ENCODE measurements at regions not wholly inside any gene's neighbourhood (a gene's known extent, or its start where the extent isn't known, plus 50 kb on each side); places are given as distances from the start of the nearest gene placed in this dataset.

DNA sequence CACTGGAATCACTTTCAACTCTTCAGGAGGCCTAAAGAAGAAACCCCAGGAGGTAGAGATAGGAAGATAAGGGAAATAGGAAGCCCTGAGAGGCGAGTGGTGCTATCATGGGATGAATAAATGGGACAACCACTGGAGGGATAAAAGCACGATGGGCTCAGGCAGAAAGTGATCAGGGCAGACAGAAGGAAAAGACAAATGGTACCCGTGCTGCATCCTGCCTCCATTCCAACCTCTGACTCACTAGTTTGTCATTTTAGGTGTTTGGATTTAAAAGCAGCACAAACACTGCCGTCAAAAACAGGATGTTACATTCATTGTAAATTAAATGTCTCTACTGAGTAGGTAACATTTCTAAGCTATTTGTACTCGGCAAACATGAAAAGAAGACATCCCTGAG lies 314.3 kb upstream of the HTR2A start:
- H3K36me3 ChIP-seq (ENCODE audit: low read depth, missing control alignments) = no peaks in the 10 kb centered on the region
- 39 to 49% methylated on average over 5 of the region's 5 CpGs for WGBS, 2 donors
- H3K4me1 ChIP-seq = no peaks in the 10 kb centered on the region
- no peaks in the 10 kb centered on the region for H3K27me3 ChIP-seq
- H3K4me3 ChIP-seq = no peak overlapping the region
- DNase-seq = no peak
- H3K27ac ChIP-seq = no peak overlapping the region
- H3K9me3 ChIP-seq = no peaks in the 10 kb centered on the region
- TF ChIP-seq, protein P1, sequence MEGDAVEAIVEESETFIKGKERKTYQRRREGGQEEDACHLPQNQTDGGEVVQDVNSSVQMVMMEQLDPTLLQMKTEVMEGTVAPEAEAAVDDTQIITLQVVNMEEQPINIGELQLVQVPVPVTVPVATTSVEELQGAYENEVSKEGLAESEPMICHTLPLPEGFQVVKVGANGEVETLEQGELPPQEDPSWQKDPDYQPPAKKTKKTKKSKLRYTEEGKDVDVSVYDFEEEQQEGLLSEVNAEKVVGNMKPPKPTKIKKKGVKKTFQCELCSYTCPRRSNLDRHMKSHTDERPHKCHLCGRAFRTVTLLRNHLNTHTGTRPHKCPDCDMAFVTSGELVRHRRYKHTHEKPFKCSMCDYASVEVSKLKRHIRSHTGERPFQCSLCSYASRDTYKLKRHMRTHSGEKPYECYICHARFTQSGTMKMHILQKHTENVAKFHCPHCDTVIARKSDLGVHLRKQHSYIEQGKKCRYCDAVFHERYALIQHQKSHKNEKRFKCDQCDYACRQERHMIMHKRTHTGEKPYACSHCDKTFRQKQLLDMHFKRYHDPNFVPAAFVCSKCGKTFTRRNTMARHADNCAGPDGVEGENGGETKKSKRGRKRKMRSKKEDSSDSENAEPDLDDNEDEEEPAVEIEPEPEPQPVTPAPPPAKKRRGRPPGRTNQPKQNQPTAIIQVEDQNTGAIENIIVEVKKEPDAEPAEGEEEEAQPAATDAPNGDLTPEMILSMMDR (IDR thresholded peaks at IDR 0.05) = no peak
- no peak for TF ChIP-seq POLR2A (IDR thresholded peaks at IDR 0.05)
- intact Hi-C loops (cut with DNase I; ENCODE audit: low total_unique reads) = no loop called here

DNA sequence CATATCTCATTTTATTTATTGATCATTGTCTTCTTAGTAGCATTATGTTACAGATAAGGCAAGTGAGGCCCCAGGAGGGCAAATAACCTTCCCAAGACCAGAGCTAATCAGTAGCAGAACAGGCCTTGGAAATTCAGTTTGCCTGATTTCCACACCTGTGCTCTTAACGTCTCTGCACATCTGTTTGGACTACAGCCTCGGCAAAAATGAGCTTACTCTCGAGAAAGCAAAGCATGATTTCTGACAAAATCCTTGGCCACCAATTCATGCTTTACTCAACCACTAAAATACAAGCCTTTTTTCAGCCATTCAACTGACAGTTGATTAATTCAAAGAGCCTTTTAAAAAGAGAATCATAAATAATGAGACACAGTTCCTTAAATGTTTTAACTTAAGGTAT lies 309.3 kb upstream of the HTR2A start:
- no peaks in the 10 kb centered on the region for H3K9me3 ChIP-seq
- no peaks in the 10 kb centered on the region for H3K36me3 ChIP-seq (ENCODE audit: low read depth, missing control alignments)
- H3K4me1 ChIP-seq = no peaks in the 10 kb centered on the region
- TF ChIP-seq POLR2A (IDR thresholded peaks at IDR 0.05) = no peak
- TF ChIP-seq, protein P1 (IDR thresholded peaks at IDR 0.05) = no peak
- no peaks in the 10 kb centered on the region for H3K27me3 ChIP-seq
- H3K4me3 ChIP-seq = no peak overlapping the region
- H3K27ac ChIP-seq = no peak overlapping the region
- DNase-seq = no peak
- WGBS, 2 donors = 49 to 59% methylated on average over 3 of the region's 3 CpGs
- intact Hi-C loops (cut with DNase I; ENCODE audit: low total_unique reads) = no loop called here

DNA sequence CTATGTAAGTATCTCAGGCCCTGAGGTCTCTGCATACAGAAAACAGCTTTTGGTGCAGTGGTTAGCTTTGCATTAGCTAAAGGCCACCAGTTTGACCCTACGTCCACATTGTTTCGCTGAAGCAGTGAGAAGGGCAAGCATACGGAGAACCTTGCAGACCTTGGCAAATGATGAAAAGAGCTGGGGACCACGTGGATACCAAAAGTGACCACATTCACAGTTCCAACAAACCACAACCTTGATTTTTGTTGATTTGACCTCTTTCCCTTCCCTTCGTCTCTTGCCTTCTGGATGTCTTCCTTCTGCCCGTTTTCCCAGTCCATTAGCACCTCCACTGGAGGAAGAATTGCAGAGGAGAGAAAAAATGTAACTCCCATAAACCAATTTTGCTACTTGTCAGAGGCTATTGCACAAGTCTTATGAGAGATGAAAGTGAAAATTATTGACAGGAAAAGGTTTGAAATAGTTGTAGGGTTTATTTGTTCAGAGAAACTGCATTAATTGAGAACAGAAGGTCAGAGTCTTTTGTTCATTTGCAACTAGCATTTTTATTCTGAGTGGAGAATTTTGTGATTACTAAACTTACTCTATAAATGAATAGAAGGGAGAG lies 293.9 kb upstream of the HTR2A start:
- DNase-seq = no peak
- no peaks in the 10 kb centered on the region for H3K27me3 ChIP-seq
- 72 to 78% methylated on average over 6 of the region's 6 CpGs for WGBS, 2 donors
- TF ChIP-seq POLR2A (IDR thresholded peaks at IDR 0.05) = no peak
- TF ChIP-seq, protein P1 (IDR thresholded peaks at IDR 0.05) = no peak
- no peaks in the 10 kb centered on the region for H3K4me1 ChIP-seq
- H3K27ac ChIP-seq = no peak overlapping the region
- intact Hi-C loops (cut with DNase I; ENCODE audit: low total_unique reads) = no loop called here
- no peaks in the 10 kb centered on the region for H3K9me3 ChIP-seq
- H3K4me3 ChIP-seq = no peak overlapping the region
- H3K36me3 ChIP-seq (ENCODE audit: low read depth, missing control alignments) = no peaks in the 10 kb centered on the region

DNA sequence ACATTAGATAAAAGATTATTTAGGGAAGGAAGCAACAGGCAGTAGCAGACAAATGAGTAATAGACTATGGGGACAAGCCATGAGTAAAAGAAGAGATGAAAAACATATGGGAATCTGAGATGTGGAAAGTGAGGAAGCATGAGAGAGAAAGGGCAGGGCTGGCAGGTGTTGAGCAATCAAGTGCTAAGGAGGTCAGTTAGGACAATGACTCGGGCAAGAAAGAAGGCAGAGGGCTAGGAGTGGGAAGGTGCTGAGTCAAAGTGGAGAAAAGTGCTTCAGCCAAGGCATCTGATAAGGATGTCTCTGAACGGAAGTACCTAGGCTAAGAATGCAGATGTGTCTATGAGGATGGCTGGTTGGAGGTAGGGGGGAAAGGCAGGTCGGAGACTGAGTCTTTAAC lies 291.9 kb upstream of the HTR2A start:
- intact Hi-C loops (cut with DNase I; ENCODE audit: low total_unique reads) = no loop called here
- Histone ChIP-seq H3K4me1 (no peaks in the 10 kb centered on the region), H3K36me3 (ENCODE audit: low read depth, missing control alignments) (no peaks in the 10 kb centered on the region), H3K4me3 (no peak overlapping the region), H3K9me3 (no peaks in the 10 kb centered on the region), H3K27ac (no peak overlapping the region), H3K27me3 (no peaks in the 10 kb centered on the region)
- DNase-seq = no peak
- TF ChIP-seq, protein P1 (IDR thresholded peaks at IDR 0.05) = no peak
- no peak for TF ChIP-seq POLR2A (IDR thresholded peaks at IDR 0.05)
- WGBS, 2 donors = 85 to 87% methylated on average over 3 of the region's 3 CpGs

DNA sequence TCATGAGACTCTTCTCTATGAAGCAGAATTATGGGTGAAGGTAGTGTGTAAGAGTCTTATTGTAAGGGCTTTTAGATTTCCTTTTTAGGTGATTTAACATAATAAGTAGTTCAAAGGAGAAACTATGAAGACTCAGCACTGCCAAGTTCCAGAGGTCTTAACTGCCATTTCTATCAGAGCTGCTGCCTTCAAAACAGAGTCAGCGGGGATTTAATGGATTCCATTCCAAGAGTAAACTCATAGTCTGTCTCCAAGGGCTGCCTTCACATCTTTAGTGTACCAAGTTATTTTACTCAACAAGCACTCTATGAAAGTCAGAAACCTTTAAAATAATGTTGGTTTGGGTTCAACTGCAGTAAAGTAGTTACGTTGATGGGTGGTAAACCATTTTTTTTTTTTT lies 289.6 kb upstream of the HTR2A start:
- TF ChIP-seq POLR2A (IDR thresholded peaks at IDR 0.05) = no peak
- TF ChIP-seq, protein P1 (IDR thresholded peaks at IDR 0.05) = no peak
- intact Hi-C loops (cut with DNase I; ENCODE audit: low total_unique reads) = no loop called here
- no peak for DNase-seq
- H3K4me1 ChIP-seq = no peaks in the 10 kb centered on the region
- no peak overlapping the region for H3K4me3 ChIP-seq
- H3K9me3 ChIP-seq = no peaks in the 10 kb centered on the region
- no peaks in the 10 kb centered on the region for H3K36me3 ChIP-seq (ENCODE audit: low read depth, missing control alignments)
- H3K27me3 ChIP-seq = no peaks in the 10 kb centered on the region
- WGBS, 2 donors = 63 to 82% methylated on average over 2 of the region's 2 CpGs
- no peak overlapping the region for H3K27ac ChIP-seq
